ENCODE measurements at regions not wholly inside any gene's neighbourhood (a gene's known extent, or its start where the extent isn't known, plus 50 kb on each side); places are given as distances from the start of the nearest gene placed in this dataset.

DNA sequence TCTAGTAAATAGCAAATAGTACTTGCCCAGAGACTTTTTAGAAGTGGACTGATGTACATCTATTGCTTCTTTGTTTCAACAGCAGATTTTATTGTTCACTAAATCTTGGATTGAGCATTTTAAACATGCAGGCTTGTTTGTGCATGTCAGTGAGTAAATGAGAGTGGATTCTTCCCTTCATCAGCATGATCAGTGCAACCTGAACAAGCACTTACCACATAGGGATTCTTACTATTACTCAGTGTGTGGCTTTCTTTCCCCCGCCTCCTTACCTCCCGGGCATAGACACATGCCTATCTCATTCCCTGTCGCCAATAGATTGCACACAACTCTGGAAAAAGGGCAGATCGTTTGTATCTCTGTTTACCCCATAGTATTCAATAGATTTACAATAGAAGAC lies 197.5 kb downstream of the C11orf87 start:
- Histone ChIP-seq H3K27ac (ENCODE audit: low read length) (no peak overlapping the region), H3K27me3 (ENCODE audit: control insufficient read depth, insufficient read depth, low read length) (no peaks in the 10 kb centered on the region), H3K4me1 (ENCODE audit: control insufficient read depth, insufficient read depth, low read length) (no peaks in the 10 kb centered on the region), H3K4me3 (ENCODE audit: low read depth in 2 of 2, low read length in 2 of 2) (no peak overlapping the region), H3K9me3 (ENCODE audit: control insufficient read depth, insufficient read depth, low read depth, low read length) (no peaks in the 10 kb centered on the region), H3K36me3 (ENCODE audit: control insufficient read depth, insufficient read depth, low read length) (no peaks in the 10 kb centered on the region)
- ATAC-seq (no peak), DNase-seq (ENCODE audit: low read depth, low spot score) (no peak)
- CTCF ChIA-PET, result no interaction called here
- intact Hi-C loops (cut with micrococcal nuclease; ENCODE audit: unreplicated experiment) (no loop called here), in situ Hi-C loops (cut with HindIII; ENCODE audit: low pct_unique_long_range_greater_than_20kb, low sequenced_read_pairs) (no loop called here)
- no TSS peak for BruUV-seq (replicated peaks)
- POLR2A ChIA-PET, result no interaction called here
- TF ChIP-seq POLR2AphosphoS5 (IDR thresholded peaks at IDR 0.05; ENCODE audit: low read depth, low read length) (no peak), TCF7L2 (IDR thresholded peaks at IDR 0.05; ENCODE audit: low read depth, low read length) (no peak), SIN3A (IDR thresholded peaks at IDR 0.05; ENCODE audit: borderline replicate concordance, insufficient read depth, low read depth, low read length) (no peak)
- TF ChIP-seq, protein P1, sequence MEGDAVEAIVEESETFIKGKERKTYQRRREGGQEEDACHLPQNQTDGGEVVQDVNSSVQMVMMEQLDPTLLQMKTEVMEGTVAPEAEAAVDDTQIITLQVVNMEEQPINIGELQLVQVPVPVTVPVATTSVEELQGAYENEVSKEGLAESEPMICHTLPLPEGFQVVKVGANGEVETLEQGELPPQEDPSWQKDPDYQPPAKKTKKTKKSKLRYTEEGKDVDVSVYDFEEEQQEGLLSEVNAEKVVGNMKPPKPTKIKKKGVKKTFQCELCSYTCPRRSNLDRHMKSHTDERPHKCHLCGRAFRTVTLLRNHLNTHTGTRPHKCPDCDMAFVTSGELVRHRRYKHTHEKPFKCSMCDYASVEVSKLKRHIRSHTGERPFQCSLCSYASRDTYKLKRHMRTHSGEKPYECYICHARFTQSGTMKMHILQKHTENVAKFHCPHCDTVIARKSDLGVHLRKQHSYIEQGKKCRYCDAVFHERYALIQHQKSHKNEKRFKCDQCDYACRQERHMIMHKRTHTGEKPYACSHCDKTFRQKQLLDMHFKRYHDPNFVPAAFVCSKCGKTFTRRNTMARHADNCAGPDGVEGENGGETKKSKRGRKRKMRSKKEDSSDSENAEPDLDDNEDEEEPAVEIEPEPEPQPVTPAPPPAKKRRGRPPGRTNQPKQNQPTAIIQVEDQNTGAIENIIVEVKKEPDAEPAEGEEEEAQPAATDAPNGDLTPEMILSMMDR (IDR thresholded peaks at IDR 0.05), result no peak
- TF ChIP-seq, protein P2, sequence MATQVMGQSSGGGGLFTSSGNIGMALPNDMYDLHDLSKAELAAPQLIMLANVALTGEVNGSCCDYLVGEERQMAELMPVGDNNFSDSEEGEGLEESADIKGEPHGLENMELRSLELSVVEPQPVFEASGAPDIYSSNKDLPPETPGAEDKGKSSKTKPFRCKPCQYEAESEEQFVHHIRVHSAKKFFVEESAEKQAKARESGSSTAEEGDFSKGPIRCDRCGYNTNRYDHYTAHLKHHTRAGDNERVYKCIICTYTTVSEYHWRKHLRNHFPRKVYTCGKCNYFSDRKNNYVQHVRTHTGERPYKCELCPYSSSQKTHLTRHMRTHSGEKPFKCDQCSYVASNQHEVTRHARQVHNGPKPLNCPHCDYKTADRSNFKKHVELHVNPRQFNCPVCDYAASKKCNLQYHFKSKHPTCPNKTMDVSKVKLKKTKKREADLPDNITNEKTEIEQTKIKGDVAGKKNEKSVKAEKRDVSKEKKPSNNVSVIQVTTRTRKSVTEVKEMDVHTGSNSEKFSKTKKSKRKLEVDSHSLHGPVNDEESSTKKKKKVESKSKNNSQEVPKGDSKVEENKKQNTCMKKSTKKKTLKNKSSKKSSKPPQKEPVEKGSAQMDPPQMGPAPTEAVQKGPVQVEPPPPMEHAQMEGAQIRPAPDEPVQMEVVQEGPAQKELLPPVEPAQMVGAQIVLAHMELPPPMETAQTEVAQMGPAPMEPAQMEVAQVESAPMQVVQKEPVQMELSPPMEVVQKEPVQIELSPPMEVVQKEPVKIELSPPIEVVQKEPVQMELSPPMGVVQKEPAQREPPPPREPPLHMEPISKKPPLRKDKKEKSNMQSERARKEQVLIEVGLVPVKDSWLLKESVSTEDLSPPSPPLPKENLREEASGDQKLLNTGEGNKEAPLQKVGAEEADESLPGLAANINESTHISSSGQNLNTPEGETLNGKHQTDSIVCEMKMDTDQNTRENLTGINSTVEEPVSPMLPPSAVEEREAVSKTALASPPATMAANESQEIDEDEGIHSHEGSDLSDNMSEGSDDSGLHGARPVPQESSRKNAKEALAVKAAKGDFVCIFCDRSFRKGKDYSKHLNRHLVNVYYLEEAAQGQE (IDR thresholded peaks at IDR 0.05; ENCODE audit: insufficient read depth in 1 of 2, low read depth in 2 of 2, low read length in 1 of 2), result no peak

DNA sequence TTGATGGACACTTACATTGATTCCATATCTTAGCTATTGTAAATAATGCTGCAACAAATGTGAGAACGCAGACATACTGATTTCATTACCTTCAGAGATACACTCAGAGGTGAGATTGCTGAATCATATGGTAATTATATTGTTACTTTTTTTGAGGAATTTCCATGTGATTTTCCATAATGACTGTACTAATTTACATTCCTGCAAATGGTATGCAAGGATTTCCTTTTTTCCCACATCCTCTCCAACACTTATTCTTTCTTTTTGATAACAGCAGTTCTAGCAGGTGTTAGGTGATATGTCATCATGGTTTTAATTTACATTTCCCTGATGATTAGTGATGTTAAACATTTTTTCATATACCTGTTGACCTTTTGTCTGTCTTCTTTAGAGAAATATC lies 207.7 kb downstream of the C11orf87 start:
- TF ChIP-seq, protein P1 (IDR thresholded peaks at IDR 0.05), result no peak
- TF ChIP-seq SIN3A (IDR thresholded peaks at IDR 0.05; ENCODE audit: borderline replicate concordance, insufficient read depth, low read depth, low read length), result no peak
- no peak for TF ChIP-seq TCF7L2 (IDR thresholded peaks at IDR 0.05; ENCODE audit: low read depth, low read length)
- TF ChIP-seq POLR2AphosphoS5 (IDR thresholded peaks at IDR 0.05; ENCODE audit: low read depth, low read length), result no peak
- TF ChIP-seq, protein P2 (IDR thresholded peaks at IDR 0.05; ENCODE audit: insufficient read depth in 1 of 2, low read depth in 2 of 2, low read length in 1 of 2), result no peak
- no TSS peak for BruUV-seq (replicated peaks)
- ChIA-PET CTCF (no interaction called here), POLR2A (no interaction called here)
- no peaks in the 10 kb centered on the region for H3K36me3 ChIP-seq (ENCODE audit: control insufficient read depth, insufficient read depth, low read length)
- H3K9me3 ChIP-seq (ENCODE audit: control insufficient read depth, insufficient read depth, low read depth, low read length), result no peaks in the 10 kb centered on the region
- intact Hi-C loops (cut with micrococcal nuclease; ENCODE audit: unreplicated experiment) (no loop called here), in situ Hi-C loops (cut with HindIII; ENCODE audit: low pct_unique_long_range_greater_than_20kb, low sequenced_read_pairs) (no loop called here)
- no peaks in the 10 kb centered on the region; the same call in 1 of the 2 replicates for H3K27me3 ChIP-seq (ENCODE audit: control insufficient read depth, insufficient read depth, low read length)
- DNase-seq (ENCODE audit: low read depth, low spot score) (no peak), ATAC-seq (no peak)
- no peak overlapping the region for H3K27ac ChIP-seq (ENCODE audit: low read length)
- no peak overlapping the region for H3K4me3 ChIP-seq (ENCODE audit: low read depth in 2 of 2, low read length in 2 of 2)
- H3K4me1 ChIP-seq (ENCODE audit: control insufficient read depth, insufficient read depth, low read length), result no peaks in the 10 kb centered on the region

All from Panc1 (cell line).